Parathyroid adenoma (tissue), 2 donors: ENCODE measurements at regions not wholly inside any gene's neighbourhood (a gene's known extent, or its start where the extent isn't known, plus 50 kb on each side); places are given as distances from the start of the nearest gene placed in this dataset.

Experiments used
- H2AFZ ChIP-seq: fragments of 300-600 bp; sonication (generic); one replicate; pipeline ENCODE4 v1.7.0; 2017; ENCODE audit warnings: antibody characterized with exemption, mild to moderate bottlenecking
- H3K27ac ChIP-seq: fragments of 300-600 bp; sonication (generic); one replicate; pipeline ENCODE4 v1.7.0; 2017
- H3K27me3 ChIP-seq: fragments of 300-600 bp; sonication (generic); one replicate; pipeline ENCODE4 v1.7.0; 2017; ENCODE audit warnings: low read length; ENCODE audit not compliant: control insufficient read depth, insufficient read depth
- H3K36me3 ChIP-seq: fragments of 300-600 bp; sonication (generic); one replicate; pipeline ENCODE4 v1.7.0; 2017; ENCODE audit warnings: low read length; ENCODE audit not compliant: control insufficient read depth, insufficient read depth
- H3K4me1 ChIP-seq: fragments of 300-600 bp; sonication (generic); one replicate; pipeline ENCODE4 v1.7.0; 2017; ENCODE audit warnings: control low read depth
- H3K4me2 ChIP-seq: fragments of 300-600 bp; sonication (generic); one replicate; pipeline ENCODE4 v1.7.0; 2017; ENCODE audit warnings: low read length
- H3K4me3 ChIP-seq: fragments of 300-600 bp; sonication (generic); one replicate; pipeline ENCODE4 v1.7.0; 2017; ENCODE audit warnings: low read depth, low read length
- H3K79me2 ChIP-seq: fragments of 300-600 bp; sonication (generic); one replicate; pipeline ENCODE4 v1.7.0; 2017; ENCODE audit warnings: control low read depth
- H3K9ac ChIP-seq: fragments of 300-600 bp; sonication (generic); one replicate; pipeline ENCODE4 v1.7.0; 2017; ENCODE audit warnings: mild to moderate bottlenecking
- H3K9me3 ChIP-seq: fragments of 300-600 bp; sonication (generic); one replicate; pipeline ENCODE4 v1.7.0; 2017; ENCODE audit warnings: low read length; ENCODE audit not compliant: control insufficient read depth
- TF ChIP-seq, protein P1 (sequence below): fragments of 300-600 bp; sonication (generic); IDR thresholded peaks from one replicate; pipeline ENCODE4 v1.7.0; 2017; ENCODE audit warnings: antibody characterized with exemption, mild to moderate bottlenecking
- donor health status: primary hyperparathyroidism.

DNA sequence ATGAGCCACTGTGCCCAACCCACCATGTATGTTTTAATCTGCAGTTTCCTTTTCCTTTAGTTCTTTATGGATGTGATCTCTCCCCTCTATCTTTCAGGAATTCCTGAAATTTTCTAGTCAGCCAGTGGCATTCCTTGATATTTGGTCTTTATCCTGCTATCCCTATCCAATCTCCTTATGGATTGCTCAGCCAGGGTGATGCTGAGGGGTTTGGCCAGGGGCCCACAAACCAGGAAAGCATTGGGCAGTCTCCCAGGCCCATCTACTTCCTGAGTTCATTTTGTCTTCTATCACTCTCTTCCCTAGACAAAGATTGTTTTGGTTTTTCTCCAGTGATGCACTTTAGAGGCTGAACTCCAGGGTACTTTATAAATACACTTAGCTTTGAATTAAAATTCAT is 115.9 kb downstream of the KATNIP start:
- H3K4me3 ChIP-seq: no peak overlapping the region
- no peaks in the 10 kb centered on the region for H3K9me3 ChIP-seq
- no peak overlapping the region for H3K9ac ChIP-seq
- H2AFZ ChIP-seq: no peak overlapping the region
- no peak overlapping the region for H3K27ac ChIP-seq
- no peaks in the 10 kb centered on the region for H3K79me2 ChIP-seq
- TF ChIP-seq, protein P1, sequence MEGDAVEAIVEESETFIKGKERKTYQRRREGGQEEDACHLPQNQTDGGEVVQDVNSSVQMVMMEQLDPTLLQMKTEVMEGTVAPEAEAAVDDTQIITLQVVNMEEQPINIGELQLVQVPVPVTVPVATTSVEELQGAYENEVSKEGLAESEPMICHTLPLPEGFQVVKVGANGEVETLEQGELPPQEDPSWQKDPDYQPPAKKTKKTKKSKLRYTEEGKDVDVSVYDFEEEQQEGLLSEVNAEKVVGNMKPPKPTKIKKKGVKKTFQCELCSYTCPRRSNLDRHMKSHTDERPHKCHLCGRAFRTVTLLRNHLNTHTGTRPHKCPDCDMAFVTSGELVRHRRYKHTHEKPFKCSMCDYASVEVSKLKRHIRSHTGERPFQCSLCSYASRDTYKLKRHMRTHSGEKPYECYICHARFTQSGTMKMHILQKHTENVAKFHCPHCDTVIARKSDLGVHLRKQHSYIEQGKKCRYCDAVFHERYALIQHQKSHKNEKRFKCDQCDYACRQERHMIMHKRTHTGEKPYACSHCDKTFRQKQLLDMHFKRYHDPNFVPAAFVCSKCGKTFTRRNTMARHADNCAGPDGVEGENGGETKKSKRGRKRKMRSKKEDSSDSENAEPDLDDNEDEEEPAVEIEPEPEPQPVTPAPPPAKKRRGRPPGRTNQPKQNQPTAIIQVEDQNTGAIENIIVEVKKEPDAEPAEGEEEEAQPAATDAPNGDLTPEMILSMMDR: no peak
- no peak overlapping the region for H3K4me2 ChIP-seq
- H3K4me1 ChIP-seq: no peaks in the 10 kb centered on the region
- H3K27me3 ChIP-seq: no peaks in the 10 kb centered on the region
- no peaks in the 10 kb centered on the region for H3K36me3 ChIP-seq

DNA sequence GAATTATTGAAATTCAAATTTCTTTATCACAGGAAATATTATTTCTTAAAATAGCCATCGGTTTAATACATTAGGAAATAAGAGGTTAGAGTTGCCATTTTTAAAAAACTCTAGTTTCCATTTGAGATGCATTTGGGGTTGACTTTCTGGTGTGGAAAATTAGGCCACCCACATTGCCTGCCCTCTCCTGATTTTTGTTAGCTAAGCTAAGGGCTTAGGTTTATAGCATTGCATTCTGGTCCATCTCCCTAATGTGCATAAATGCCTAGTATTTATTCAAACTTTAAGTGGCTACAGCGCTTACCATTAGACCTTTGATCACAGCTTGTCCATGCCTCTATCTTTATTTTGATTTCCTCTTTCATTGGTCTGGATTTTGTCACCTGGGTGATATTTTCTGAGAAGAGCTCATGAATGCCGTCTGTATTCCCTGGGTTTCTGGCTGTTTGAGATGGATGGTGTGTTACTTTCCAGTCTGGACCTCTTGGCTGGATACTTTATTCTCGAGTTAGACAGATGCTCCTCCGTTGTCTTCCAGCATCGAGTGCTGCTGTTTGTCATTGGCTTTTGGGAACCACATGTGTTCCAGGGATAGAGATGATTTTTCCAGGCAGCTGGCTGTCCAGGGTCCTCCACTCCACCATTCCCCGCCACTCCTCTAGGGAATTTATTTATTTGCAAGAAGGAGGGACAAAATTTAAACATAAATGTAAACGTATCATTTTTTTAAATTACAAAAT is 120.3 kb downstream of the KATNIP start:
- no peak overlapping the region for H3K4me3 ChIP-seq
- H3K4me1 ChIP-seq: no peaks in the 10 kb centered on the region
- H2AFZ ChIP-seq: no peak overlapping the region
- TF ChIP-seq, protein P1: no peak
- H3K27me3 ChIP-seq: no peaks in the 10 kb centered on the region
- H3K79me2 ChIP-seq: no peaks in the 10 kb centered on the region
- H3K36me3 ChIP-seq: no peaks in the 10 kb centered on the region
- no peaks in the 10 kb centered on the region for H3K9me3 ChIP-seq
- H3K4me2 ChIP-seq: no peak overlapping the region
- H3K27ac ChIP-seq: no peak overlapping the region
- H3K9ac ChIP-seq: no peak overlapping the region

DNA sequence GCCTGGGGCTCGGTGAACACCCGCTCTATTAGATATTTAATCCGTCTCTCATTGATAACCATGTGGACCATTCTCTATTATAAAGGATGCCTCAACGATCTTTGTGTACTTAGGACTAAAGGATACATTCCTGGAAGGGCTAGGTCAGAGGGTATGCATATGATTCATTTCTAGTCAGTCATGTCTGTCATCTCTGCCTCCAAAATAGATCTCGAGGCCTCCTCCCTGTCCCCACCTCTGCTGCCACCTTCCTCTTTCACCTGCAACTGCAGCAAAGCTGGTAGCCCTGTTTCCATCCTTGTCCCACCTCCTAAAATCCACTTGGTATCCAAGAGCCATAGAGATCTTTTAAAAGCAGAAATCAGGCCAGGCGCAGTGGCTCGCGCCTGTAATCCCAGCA is 121.5 kb downstream of the KATNIP start:
- no peaks in the 10 kb centered on the region for H3K36me3 ChIP-seq
- no peak overlapping the region for H3K4me3 ChIP-seq
- no peaks in the 10 kb centered on the region for H3K4me1 ChIP-seq
- TF ChIP-seq, protein P1: no peak
- H3K4me2 ChIP-seq: no peak overlapping the region
- no peaks in the 10 kb centered on the region for H3K9me3 ChIP-seq
- no peak overlapping the region for H3K9ac ChIP-seq
- H2AFZ ChIP-seq: no peak overlapping the region
- H3K27ac ChIP-seq: no peak overlapping the region
- no peaks in the 10 kb centered on the region for H3K27me3 ChIP-seq
- H3K79me2 ChIP-seq: no peaks in the 10 kb centered on the region

DNA sequence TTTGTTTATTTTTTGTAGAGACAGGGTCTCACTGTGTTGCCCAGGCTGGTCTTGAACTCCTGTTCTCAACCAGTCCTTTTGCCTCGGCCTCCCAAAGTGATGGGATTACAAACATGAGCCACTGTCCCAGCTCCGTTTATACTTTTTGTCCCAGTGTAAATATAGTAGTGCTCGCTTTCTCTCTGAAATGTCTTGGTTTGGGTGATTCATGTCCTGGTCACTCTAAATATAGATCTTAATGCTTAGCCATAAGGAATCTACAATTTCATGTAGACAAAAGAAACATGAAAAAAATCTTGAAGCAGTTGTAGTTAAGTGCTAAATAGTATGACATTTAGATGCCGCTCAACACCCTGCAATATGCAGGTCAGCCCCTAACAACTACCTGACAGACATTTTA is 126.9 kb downstream of the KATNIP start:
- no peaks in the 10 kb centered on the region for H3K27me3 ChIP-seq
- H3K4me3 ChIP-seq: no peak overlapping the region
- H3K27ac ChIP-seq: no peak overlapping the region
- no peaks in the 10 kb centered on the region for H3K4me1 ChIP-seq
- no peaks in the 10 kb centered on the region for H3K36me3 ChIP-seq
- H2AFZ ChIP-seq: no peak overlapping the region
- H3K9ac ChIP-seq: no peak overlapping the region
- no peak overlapping the region for H3K4me2 ChIP-seq
- no peaks in the 10 kb centered on the region for H3K9me3 ChIP-seq
- TF ChIP-seq, protein P1: no peak
- H3K79me2 ChIP-seq: no peaks in the 10 kb centered on the region

DNA sequence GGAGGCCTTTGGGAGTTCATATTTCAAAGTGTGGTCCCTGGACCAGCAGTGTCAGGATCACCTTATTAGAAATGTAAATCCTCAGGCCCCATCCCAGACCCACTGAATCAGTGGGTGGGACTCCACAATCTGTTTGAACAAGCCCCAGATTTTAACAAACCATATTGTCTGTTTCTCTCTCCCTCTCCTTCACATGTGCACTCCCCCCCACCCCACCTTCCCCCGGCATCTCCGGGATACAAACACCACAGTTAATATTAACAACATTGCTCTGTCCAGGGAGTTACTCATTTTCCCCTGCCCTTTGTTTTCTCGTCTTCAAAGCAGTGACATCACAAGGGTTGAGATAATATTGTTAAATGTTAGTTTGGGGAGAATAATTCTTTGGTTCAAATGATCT is 127.3 kb downstream of the KATNIP start:
- H3K79me2 ChIP-seq: no peaks in the 10 kb centered on the region
- no peaks in the 10 kb centered on the region for H3K27me3 ChIP-seq
- no peak overlapping the region for H3K4me3 ChIP-seq
- TF ChIP-seq, protein P1: no peak
- H3K4me2 ChIP-seq: no peak overlapping the region
- H3K27ac ChIP-seq: no peak overlapping the region
- no peak overlapping the region for H3K9ac ChIP-seq
- no peak overlapping the region for H2AFZ ChIP-seq
- no peaks in the 10 kb centered on the region for H3K9me3 ChIP-seq
- no peaks in the 10 kb centered on the region for H3K36me3 ChIP-seq
- no peaks in the 10 kb centered on the region for H3K4me1 ChIP-seq
